ENCODE measurements at regions not wholly inside any gene's neighbourhood (a gene's known extent, or its start where the extent isn't known, plus 50 kb on each side); places are given as distances from the start of the nearest gene placed in this dataset.
A peak's percentile ranks its signal among the peaks of the same experiment; 100 is the strongest.
"Not testable (repeated sequence)": the region's sequence is repeated elsewhere in the genome, so short reads cannot be mapped to it uniquely, and the experiment has no call there.

- no peaks in the 10 kb centered on the region for H3K36me3 ChIP-seq
- no peaks in the 10 kb centered on the region for H3K9me3 ChIP-seq
- intact Hi-C loops (cut with DNase I; ENCODE audit: low total_unique reads): no loop called here
- H3K4me3 ChIP-seq: no peak overlapping the region
- no peaks in the 10 kb centered on the region for H3K4me1 ChIP-seq
- H3K27me3 ChIP-seq: peaks cover 0 to 5% of the 10 kb centered on the region in 2 donors
- TF ChIP-seq CTCF (IDR thresholded peaks at IDR 0.05): no peak
- TF ChIP-seq POLR2A (IDR thresholded peaks at IDR 0.05): no peak
- TF ChIP-seq POLR2AphosphoS5 (IDR thresholded peaks at IDR 0.05): no peak
- DNase-seq (ENCODE audit: low spot score in 2 of 2): no peak
- no peak overlapping the region for H3K27ac ChIP-seq
These were observed 114.4 kb upstream of the WDR44 start for GRCh38 chrX:118231464-118231863.

- Histone ChIP-seq H3K9me3 (peaks cover 0 to 4% of the 10 kb centered on the region in 2 donors), H3K4me1 (no peaks in the 10 kb centered on the region), H3K4me3 (no peak overlapping the region), H3K27ac (peak overlapping the region in 1 of 2 donors; percentile 28), H3K27me3 (peaks cover 0 to 6% of the 10 kb centered on the region in 2 donors), H3K36me3 (no peaks in the 10 kb centered on the region)
- intact Hi-C loops (cut with DNase I; ENCODE audit: low total_unique reads): no loop called here
- TF ChIP-seq CTCF (IDR thresholded peaks at IDR 0.05): no peak
- DNase-seq (ENCODE audit: low spot score in 2 of 2): no peak
These were observed 106.6 kb upstream of the WDR44 start for GRCh38 chrX:118239178-118239870.

GRCh38 chrX:118239913-118240698, 105.8 kb upstream of the WDR44 start:
- intact Hi-C loops (cut with DNase I; ENCODE audit: low total_unique reads): no loop called here
- DNase-seq (ENCODE audit: low spot score in 2 of 2): no peak
- TF ChIP-seq POLR2AphosphoS5 (IDR thresholded peaks at IDR 0.05): no peak
- TF ChIP-seq CTCF (IDR thresholded peaks at IDR 0.05): no peak
- no peak for TF ChIP-seq POLR2A (IDR thresholded peaks at IDR 0.05)
- Histone ChIP-seq H3K27ac (peak overlapping the region in 1 of 2 donors; percentile 28), H3K4me1 (no peaks in the 10 kb centered on the region), H3K36me3 (no peaks in the 10 kb centered on the region), H3K4me3 (no peak overlapping the region), H3K9me3 (peaks cover 0 to 4% of the 10 kb centered on the region in 2 donors), H3K27me3 (peaks cover 0 to 6% of the 10 kb centered on the region in 2 donors)

GRCh38 chrX:118246961-118247360, 98.9 kb upstream of the WDR44 start:
- H3K27ac ChIP-seq; DNase-seq (ENCODE audit: low spot score in 2 of 2); H3K27me3 ChIP-seq; H3K9me3 ChIP-seq; H3K4me1 ChIP-seq; H3K36me3 ChIP-seq; intact Hi-C loops (cut with DNase I; ENCODE audit: low total_unique reads); H3K4me3 ChIP-seq: not testable (repeated sequence)

- Histone ChIP-seq H3K36me3 (no peaks in the 10 kb centered on the region), H3K9me3 (peaks cover 0 to 4% of the 10 kb centered on the region in 2 donors), H3K27me3 (no peaks in the 10 kb centered on the region), H3K27ac (no peak overlapping the region), H3K4me3 (no peak overlapping the region), H3K4me1 (no peaks in the 10 kb centered on the region)
- TF ChIP-seq POLR2A (IDR thresholded peaks at IDR 0.05) (no peak), POLR2AphosphoS5 (IDR thresholded peaks at IDR 0.05) (no peak), CTCF (IDR thresholded peaks at IDR 0.05) (no peak)
- intact Hi-C loops (cut with DNase I; ENCODE audit: low total_unique reads): no loop called here
- DNase-seq (ENCODE audit: low spot score in 2 of 2): no peak
These were observed 96.8 kb upstream of the WDR44 start for GRCh38 chrX:118249146-118249545.
